A549 (cell line): ENCODE measurements at regions not wholly inside any gene's neighbourhood (a gene's known extent, or its start where the extent isn't known, plus 50 kb on each side); places are given as distances from the start of the nearest gene placed in this dataset.
"Not testable (repeated sequence)": the region's sequence is repeated elsewhere in the genome, so short reads cannot be mapped to it uniquely, and the experiment has no call there.

Source experiments
- ATAC-seq, 2 experiments: fragments of 200-7000 bp in 1 of 2; fragments of >200 bp in 1 of 2; cut with Nextera tagmentation in 1 of 2; cut with Tn5 transposase in 1 of 2; 3 replicates each; pipeline versions ENCODE4 v1.8.0 to v1.9.1; 2018 to 2020; ENCODE audit warnings: mild to moderate bottlenecking in 1 of 2, moderate library complexity in 1 of 2
- CTCF ChIA-PET: fragments of 300-600 bp; sonication (Branson Sonifier 250); formaldehyde crosslinking; extraction: SDS; loops from one replicate; lab custom pipeline; 2021; ENCODE audit warnings: antibody characterized with exemption, inconsistent platforms; lab: Yijun Ruan, JAX
- POLR2A ChIA-PET: fragments of 350-600 bp; formaldehyde crosslinking; extraction: SDS; loops from one replicate; lab custom pipeline; 2021; ENCODE audit warnings: antibody characterized with exemption, inconsistent platforms; lab: Yijun Ruan, JAX
- DNase-seq, 2 experiments: peaks; one replicate each; pipeline versions ENCODE4 v3.0.0 to v3.0.0-alpha.2; 2011 to 2016; ENCODE audit warnings: low read depth in 1 of 2, low spot score in 1 of 2
- FAIRE-seq: peaks from 2 replicates; lab custom pipeline; 2011; peaks lifted over from hg19 to GRCh38; lab: Jason Lieb, UNC
- H3K27ac ChIP-seq, 2 experiments: fragments of >200 bp; sonication (Bioruptor Twin); formaldehyde crosslinking; 3 replicates each; pipeline ENCODE4 v1.5.1; 2016 to 2017
- H3K4me1 ChIP-seq: fragments of >200 bp; sonication (Bioruptor Twin); formaldehyde crosslinking; 3 replicates; pipeline ENCODE4 v1.6.1; 2016
- H3K4me2 ChIP-seq: fragments of >200 bp; sonication (Bioruptor Twin); formaldehyde crosslinking; 3 replicates; pipeline ENCODE4 v1.6.1; 2016
- H3K4me3 ChIP-seq: fragments of >200 bp; sonication (Bioruptor Twin); formaldehyde crosslinking; 3 replicates; pipeline ENCODE4 v1.5.1; 2016
- H3K9me3 ChIP-seq: fragments of >200 bp; sonication (Bioruptor Twin); formaldehyde crosslinking; 3 replicates; pipeline ENCODE4 v1.6.1; 2016
- BCL3 ChIP-seq: fragments of >200 bp; sonication (Bioruptor Twin); formaldehyde crosslinking; IDR thresholded peaks from 3 replicates; pipeline ENCODE4 v1.6.1; 2016
- CHD2 ChIP-seq: fragments of 150-350 bp; IDR thresholded peaks from 2 replicates; pipeline ENCODE4 v1.6.1; 2014; ENCODE audit warnings: low read length; ENCODE audit not compliant: partially characterized antibody
- CHD4 ChIP-seq: fragments of 200-600 bp; sonication (generic); IDR thresholded peaks from 2 replicates; pipeline ENCODE4 v1.6.1; 2016; ENCODE audit warnings: antibody characterized with exemption, mild to moderate bottlenecking, borderline replicate concordance
- EP300 ChIP-seq, 2 experiments: fragments of >200 bp; sonication (Bioruptor Twin); formaldehyde crosslinking; IDR thresholded peaks; 2 replicates in 1 of 2; 3 replicates in 1 of 2; pipeline ENCODE4 v1.6.1; 2016 to 2017
- ESRRA ChIP-seq: fragments of 150-350 bp; IDR thresholded peaks from 2 replicates; pipeline ENCODE4 v1.6.1; 2014; ENCODE audit warnings: mild to moderate bottlenecking, low read length, borderline replicate concordance
- FOSL2 ChIP-seq, 2 experiments: fragments of 450-650 bp in 1 of 2; fragments of >200 bp in 1 of 2; sonication (Bioruptor Twin) in 1 of 2; formaldehyde crosslinking; IDR thresholded peaks; 2 replicates each; pipeline versions ENCODE4 v1.5.0 to v1.6.1; 2016 to 2020; ENCODE audit warnings: mild to moderate bottlenecking in 1 of 2, moderate library complexity in 1 of 2
- FOXS1 ChIP-seq: fragments of 250-450 bp; sonication (Bioruptor Pico); IDR thresholded peaks from 2 replicates; pipeline ENCODE4 v1.5.0; 2020; ENCODE audit warnings: mild to moderate bottlenecking, moderate library complexity
- HDAC2 ChIP-seq: fragments of 200-600 bp; sonication (generic); IDR thresholded peaks from 2 replicates; pipeline ENCODE4 v1.6.1; 2016
- HOXB13 ChIP-seq: fragments of 250-450 bp; sonication (Bioruptor Pico); IDR thresholded peaks from 2 replicates; pipeline ENCODE4 v1.5.0; 2020; ENCODE audit warnings: low read depth, mild to moderate bottlenecking, moderate library complexity
- JUNB ChIP-seq: fragments of >200 bp; sonication (Bioruptor Twin); formaldehyde crosslinking; IDR thresholded peaks from 2 replicates; pipeline ENCODE4 v1.6.1; 2016
- MAFK ChIP-seq: fragments of 450-650 bp; IDR thresholded peaks from 2 replicates; pipeline ENCODE4 v1.6.1; 2014; ENCODE audit not compliant: partially characterized antibody
- NR3C1 ChIP-seq: fragments of >200 bp; sonication (Bioruptor Twin); formaldehyde crosslinking; IDR thresholded peaks from 3 replicates; pipeline ENCODE4 v1.6.1; 2017
- PHF8 ChIP-seq: fragments of 200-600 bp; sonication (generic); IDR thresholded peaks from 2 replicates; pipeline ENCODE4 v1.6.1; 2016; ENCODE audit warnings: low read depth, mild to moderate bottlenecking, antibody characterized with exemption, moderate library complexity, borderline replicate concordance
- RAD21 ChIP-seq, 2 experiments: fragments of >200 bp in 1 of 2; sonication (Bioruptor Twin) in 1 of 2; formaldehyde crosslinking in 1 of 2; IDR thresholded peaks in 1 of 2; conservative IDR thresholded peaks in 1 of 2; 2 replicates in 1 of 2; 3 replicates in 1 of 2; pipeline ENCODE4 v1.6.1; 2012 to 2018; ENCODE audit warnings: inconsistent platforms in 1 of 2
- RCOR1 ChIP-seq: fragments of 150-350 bp; IDR thresholded peaks from 2 replicates; pipeline ENCODE4 v1.6.1; 2014; ENCODE audit warnings: antibody characterized with exemption, low read length, low read depth
- SMC3 ChIP-seq: fragments of >200 bp; sonication (Bioruptor Twin); formaldehyde crosslinking; IDR thresholded peaks from 3 replicates; pipeline ENCODE4 v1.6.1; 2018; ENCODE audit warnings: inconsistent platforms
- SREBF2 ChIP-seq: fragments of 450-650 bp; IDR thresholded peaks from 2 replicates; pipeline ENCODE4 v1.6.1; 2014; ENCODE audit warnings: mild to moderate bottlenecking, moderate library complexity
- ZC3H11A ChIP-seq: fragments of 450-650 bp; IDR thresholded peaks from 2 replicates; pipeline ENCODE4 v1.6.1; 2014; ENCODE audit warnings: antibody characterized with exemption, mild to moderate bottlenecking
- WGBS: methylation state at CpG from one replicate; pipeline ENCODE4 v1.1.6; 2017; ENCODE audit errors: missing lambda C conversion rate; 5-methylcytosine and 5-hydroxymethylcytosine counted together
- TF ChIP-seq, protein P1 (sequence below): fragments of 250-450 bp; sonication (Bioruptor Pico); IDR thresholded peaks from 2 replicates; pipeline ENCODE4 v1.5.0; 2020; ENCODE audit warnings: low read depth, mild to moderate bottlenecking, moderate library complexity
- TF ChIP-seq, protein P2 (sequence below): fragments of >200 bp; sonication (Bioruptor Twin); formaldehyde crosslinking; IDR thresholded peaks from 2 replicates; pipeline ENCODE4 v1.6.1; 2016

GRCh38 chr5:30355675-30356074 lies 837.8 kb upstream of the CDH6 start:
- ATAC-seq (no peak), DNase-seq (no peak), FAIRE-seq (no peak)
- no peak overlapping the region for H3K4me3 ChIP-seq
- no peak for TF ChIP-seq ZC3H11A
- no peak for TF ChIP-seq RCOR1
- TF ChIP-seq SREBF2, result no peak
- TF ChIP-seq RAD21 (conservative IDR thresholded peaks at IDR 0.05 in 1 of 2, IDR thresholded peaks at IDR 0.05 in 1 of 2), result no peak
- no peak for TF ChIP-seq HOXB13 (CRISPR knock-in tag)
- no peak for TF ChIP-seq CHD2
- no peak for TF ChIP-seq MAFK
- TF ChIP-seq ESRRA, result no peak
- no peak for TF ChIP-seq FOXS1 (CRISPR knock-in tag)
- no peak for TF ChIP-seq CHD4
- TF ChIP-seq JUNB, result no peak
- no peak for TF ChIP-seq PHF8
- TF ChIP-seq BCL3, result no peak
- no peak for TF ChIP-seq HDAC2
- TF ChIP-seq NR3C1, result no peak
- no peak for TF ChIP-seq SMC3
- TF ChIP-seq FOSL2 (IDR thresholded peaks at IDR 0.05), result no peak
- no peak for TF ChIP-seq FOSL2 (CRISPR knock-in tag; IDR thresholded peaks at IDR 0.05)
- TF ChIP-seq EP300 (IDR thresholded peaks at IDR 0.05), result no peak
- TF ChIP-seq, protein P1, sequence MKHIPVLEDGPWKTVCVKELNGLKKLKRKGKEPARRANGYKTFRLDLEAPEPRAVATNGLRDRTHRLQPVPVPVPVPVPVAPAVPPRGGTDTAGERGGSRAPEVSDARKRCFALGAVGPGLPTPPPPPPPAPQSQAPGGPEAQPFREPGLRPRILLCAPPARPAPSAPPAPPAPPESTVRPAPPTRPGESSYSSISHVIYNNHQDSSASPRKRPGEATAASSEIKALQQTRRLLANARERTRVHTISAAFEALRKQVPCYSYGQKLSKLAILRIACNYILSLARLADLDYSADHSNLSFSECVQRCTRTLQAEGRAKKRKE (CRISPR knock-in tag), result no peak
- TF ChIP-seq, protein P2, sequence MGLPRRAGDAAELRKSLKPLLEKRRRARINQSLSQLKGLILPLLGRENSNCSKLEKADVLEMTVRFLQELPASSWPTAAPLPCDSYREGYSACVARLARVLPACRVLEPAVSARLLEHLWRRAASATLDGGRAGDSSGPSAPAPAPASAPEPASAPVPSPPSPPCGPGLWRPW, result no peak
- TF ChIP-seq, all 56 proteins: peak for 0
- WGBS, result 39% methylated on average over 5 of the region's 5 CpGs
- no peaks in the 10 kb centered on the region for H3K9me3 ChIP-seq
- H3K4me2 ChIP-seq, result no peak overlapping the region
- ChIA-PET CTCF (no interaction called here), POLR2A (no interaction called here)
- no peak overlapping the region for H3K27ac ChIP-seq
- H3K4me1 ChIP-seq, result no peaks in the 10 kb centered on the region

- no peak for DNase-seq
- no peak for ATAC-seq
- WGBS, result 25% methylated on average over 3 of the region's 3 CpGs
- no peaks in the 10 kb centered on the region for H3K4me1 ChIP-seq
- no peak overlapping the region for H3K4me3 ChIP-seq
- H3K4me2 ChIP-seq, result no peak overlapping the region
- TF ChIP-seq HDAC2 (no peak), BCL3 (no peak)
- no peaks in the 10 kb centered on the region for H3K9me3 ChIP-seq
- CTCF ChIA-PET, result no interaction called here
- no peak overlapping the region for H3K27ac ChIP-seq
- FAIRE-seq, result no peak
- POLR2A ChIA-PET, result no interaction called here
These were observed 845.6 kb upstream of the CDH6 start for GRCh38 chr5:30347858-30348257.

- H3K4me2 ChIP-seq, DNase-seq, CTCF ChIA-PET, FAIRE-seq, H3K9me3 ChIP-seq, ATAC-seq, H3K4me1 ChIP-seq, H3K4me3 ChIP-seq, H3K27ac ChIP-seq, POLR2A ChIA-PET: not testable (repeated sequence)
- 74% methylated on average over 20 of the region's 50 CpGs for WGBS
These were observed 847.7 kb upstream of the CDH6 start for GRCh38 chr5:30345539-30346345.
